AG04449 (cell line): ENCODE measurements at regions not wholly inside any gene's neighbourhood (a gene's known extent, or its start where the extent isn't known, plus 50 kb on each side); places are given as distances from the start of the nearest gene placed in this dataset.
"Not testable (repeated sequence)": the region's sequence is repeated elsewhere in the genome, so short reads cannot be mapped to it uniquely, and the experiment has no call there.

ENCODE experiments used
- CTCF ChIA-PET: fragments of 350-600 bp; formaldehyde crosslinking; extraction: SDS; loops from one replicate; lab custom pipeline; 2021; ENCODE audit warnings: antibody characterized with exemption; lab: Yijun Ruan, JAX
- POLR2A ChIA-PET: fragments of 400-600, 350-600 bp; formaldehyde crosslinking; extraction: SDS; loops from one replicate; lab custom pipeline; 2020; ENCODE audit warnings: antibody characterized with exemption, inconsistent platforms; lab: Yijun Ruan, JAX
- DNase-seq: peaks from one replicate; pipeline ENCODE4 v3.0.0-alpha.2; 2010; ENCODE audit warnings: low read depth, low spot score
- H3K4me3 ChIP-seq: 2 replicates; pipeline ENCODE4 v1.5.1; 2011; ENCODE audit warnings: low read depth, mild to moderate bottlenecking, control low read depth, low read length
- CTCF ChIP-seq: IDR thresholded peaks from one replicate; pipeline ENCODE4 v1.5.1; 2011; ENCODE audit warnings: mild to moderate bottlenecking, moderate library complexity, low read length, control low read depth, inconsistent platforms; ENCODE audit not compliant: insufficient read depth; ENCODE audit errors: missing control alignments

- ChIA-PET POLR2A (no interaction called here), CTCF (interaction anchor here (1.3 kb wide), 1 partner anchor 12 kb away, joined by 5 read pairs; no protein-coding TSS in a partner anchor)
- DNase-seq: no peak
- TF ChIP-seq CTCF: no peak
- no peak overlapping the region for H3K4me3 ChIP-seq
Observed at GRCh38 chr5:159680095-159680494, 236.2 kb upstream of the ADRA1B start.

GRCh38 chr5:159681661-159682060 is 234.6 kb upstream of the ADRA1B start:
- no peak for DNase-seq
- TF ChIP-seq CTCF: no peak
- H3K4me3 ChIP-seq: no peak overlapping the region
- ChIA-PET CTCF (no interaction called here), POLR2A (no interaction called here)

- CTCF ChIA-PET: no interaction called here
- no peak for DNase-seq
Observed at GRCh38 chr5:159682623-159683022, 233.7 kb upstream of the ADRA1B start.

DNA sequence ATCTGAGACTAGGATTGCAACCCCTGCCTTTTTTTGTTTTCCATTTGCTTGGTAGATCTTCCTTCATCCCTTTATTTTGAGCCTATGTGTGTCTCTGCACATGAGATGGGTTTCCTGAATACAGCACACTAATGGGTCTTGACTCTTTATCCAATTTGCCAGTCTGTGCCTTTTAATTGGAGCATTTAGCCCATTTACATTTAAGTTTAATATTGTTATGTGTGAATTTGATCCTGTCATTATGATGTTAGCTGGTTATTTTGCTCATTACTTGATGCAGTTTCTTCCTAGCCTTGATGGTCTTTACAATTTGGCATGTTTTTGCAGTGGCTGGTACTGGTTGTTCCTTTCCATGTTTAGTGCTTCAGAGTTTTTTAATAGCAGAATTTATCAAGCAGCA is 228.4 kb upstream of the ADRA1B start:
- DNase-seq, CTCF ChIA-PET, POLR2A ChIA-PET, H3K4me3 ChIP-seq: not testable (repeated sequence)

More at GRCh38 chr5:159682623-159683022, 233.7 kb upstream of the ADRA1B start:
- no peak for TF ChIP-seq CTCF
- no peak overlapping the region for H3K4me3 ChIP-seq
- POLR2A ChIA-PET: no interaction called here

- ChIA-PET POLR2A (no interaction called here), CTCF (no interaction called here)
- H3K4me3 ChIP-seq: no peak overlapping the region
- TF ChIP-seq CTCF: no peak
- no peak for DNase-seq
Observed at GRCh38 chr5:159695741-159696294, 220.5 kb upstream of the ADRA1B start.

DNA sequence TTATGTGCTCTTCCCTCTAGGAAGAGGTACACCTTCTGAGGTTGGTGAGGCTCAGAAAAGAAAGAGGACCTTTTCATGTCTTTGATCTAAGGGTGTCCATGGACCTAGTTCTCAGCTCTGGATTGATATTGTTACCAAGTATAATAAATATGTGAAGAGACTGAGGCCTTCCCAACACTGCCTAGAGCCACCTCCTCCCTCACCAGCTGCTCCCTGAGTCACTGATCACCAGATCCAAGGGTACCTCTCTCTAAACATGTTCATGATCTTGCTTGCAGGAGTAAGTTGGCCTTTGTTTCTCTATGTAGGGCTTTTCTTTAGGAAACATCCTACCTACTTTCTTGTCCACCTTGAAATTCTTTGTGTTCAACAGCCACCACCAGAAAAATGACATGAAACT is 218.8 kb upstream of the ADRA1B start:
- POLR2A ChIA-PET: no interaction called here

More for the DNA sequence above, 218.8 kb upstream of the ADRA1B start:
- CTCF ChIA-PET: no interaction called here
- H3K4me3 ChIP-seq: no peak overlapping the region
- no peak for DNase-seq
- TF ChIP-seq CTCF: no peak
